ENCODE measurements at regions not wholly inside any gene's neighbourhood (a gene's known extent, or its start where the extent isn't known, plus 50 kb on each side); places are given as distances from the start of the nearest gene placed in this dataset.

DNA sequence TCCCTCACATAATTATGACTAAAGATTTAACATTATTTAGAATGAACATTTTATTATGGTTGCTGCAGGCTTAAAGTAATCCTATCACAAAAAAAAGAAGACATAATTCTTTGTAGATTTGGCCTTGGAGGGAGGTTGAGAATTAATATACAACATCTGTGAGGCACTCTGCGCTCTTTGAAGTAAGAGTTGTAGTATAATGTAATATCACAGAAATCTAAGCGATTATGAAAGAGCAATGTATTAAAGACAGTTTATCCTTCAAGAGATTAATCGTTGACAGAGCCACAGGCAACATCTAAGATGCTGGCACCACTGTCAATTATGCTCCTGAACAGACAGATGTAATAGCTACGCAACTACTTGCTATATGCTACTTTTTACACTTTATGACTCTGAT is 946.8 kb downstream of the GRIK2 start:
- H4K20me1 ChIP-seq (ENCODE audit: low read depth, low read length) = no peaks in the 10 kb centered on the region
- H3F3A ChIP-seq (ENCODE audit: insufficient read depth) = no peaks in the 10 kb centered on the region
- no peaks in the 10 kb centered on the region for H3K27me3 ChIP-seq (ENCODE audit: low read length)
- no peaks in the 10 kb centered on the region for H3K9me3 ChIP-seq (ENCODE audit: insufficient read depth, low read length)
- no peaks in the 10 kb centered on the region for H3K79me2 ChIP-seq (ENCODE audit: insufficient read depth, low read length)
- H2AFZ ChIP-seq (ENCODE audit: low read depth, low read length, severe bottlenecking) = no peak overlapping the region
- no peak overlapping the region for H3K9ac ChIP-seq (ENCODE audit: low read length)
- H3K4me3 ChIP-seq (ENCODE audit: insufficient read depth, low read length, poor library complexity, severe bottlenecking) = no peak overlapping the region
- H3K9me2 ChIP-seq (replicated peaks; ENCODE audit: insufficient read depth, low read length) = no peaks in the 10 kb centered on the region
- no peak overlapping the region for H3K27ac ChIP-seq (ENCODE audit: low read depth, low read length)
- no peak overlapping the region for H3K4me2 ChIP-seq (ENCODE audit: low read depth, low read length, poor library complexity, severe bottlenecking)
- no peaks in the 10 kb centered on the region for H3K36me3 ChIP-seq (ENCODE audit: low read length)
- TF ChIP-seq, protein P1, sequence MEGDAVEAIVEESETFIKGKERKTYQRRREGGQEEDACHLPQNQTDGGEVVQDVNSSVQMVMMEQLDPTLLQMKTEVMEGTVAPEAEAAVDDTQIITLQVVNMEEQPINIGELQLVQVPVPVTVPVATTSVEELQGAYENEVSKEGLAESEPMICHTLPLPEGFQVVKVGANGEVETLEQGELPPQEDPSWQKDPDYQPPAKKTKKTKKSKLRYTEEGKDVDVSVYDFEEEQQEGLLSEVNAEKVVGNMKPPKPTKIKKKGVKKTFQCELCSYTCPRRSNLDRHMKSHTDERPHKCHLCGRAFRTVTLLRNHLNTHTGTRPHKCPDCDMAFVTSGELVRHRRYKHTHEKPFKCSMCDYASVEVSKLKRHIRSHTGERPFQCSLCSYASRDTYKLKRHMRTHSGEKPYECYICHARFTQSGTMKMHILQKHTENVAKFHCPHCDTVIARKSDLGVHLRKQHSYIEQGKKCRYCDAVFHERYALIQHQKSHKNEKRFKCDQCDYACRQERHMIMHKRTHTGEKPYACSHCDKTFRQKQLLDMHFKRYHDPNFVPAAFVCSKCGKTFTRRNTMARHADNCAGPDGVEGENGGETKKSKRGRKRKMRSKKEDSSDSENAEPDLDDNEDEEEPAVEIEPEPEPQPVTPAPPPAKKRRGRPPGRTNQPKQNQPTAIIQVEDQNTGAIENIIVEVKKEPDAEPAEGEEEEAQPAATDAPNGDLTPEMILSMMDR (IDR thresholded peaks at IDR 0.05; ENCODE audit: insufficient read depth, low read length, poor library complexity, severe bottlenecking) = no peak
- no peak for TF ChIP-seq EZH2phosphoT487 (conservative IDR thresholded peaks at IDR 0.05; ENCODE audit: low read length)

DNA sequence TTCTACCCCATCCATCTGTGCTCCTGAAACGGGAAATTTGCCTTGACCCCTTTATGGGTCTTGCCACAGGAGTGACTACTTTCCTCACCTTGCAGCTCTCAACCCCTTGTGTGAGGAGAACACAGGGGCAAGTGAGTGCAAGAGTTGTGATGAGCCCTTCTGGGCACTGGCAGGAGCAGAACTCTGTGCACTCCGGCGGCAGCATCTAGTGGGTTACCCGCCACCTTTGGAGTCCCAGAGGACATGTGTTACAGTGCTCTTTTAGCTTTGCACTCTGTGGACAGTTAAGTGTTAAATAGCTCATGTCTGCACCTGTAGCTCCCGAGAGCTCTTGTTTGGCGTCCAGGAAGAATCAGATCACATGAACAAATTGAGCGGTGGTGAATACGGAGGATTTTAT is 940.2 kb downstream of the GRIK2 start:
- Histone ChIP-seq H3K79me2 (ENCODE audit: insufficient read depth, low read length) (no peaks in the 10 kb centered on the region), H3K36me3 (ENCODE audit: low read length) (no peaks in the 10 kb centered on the region), H4K20me1 (ENCODE audit: low read depth, low read length) (no peaks in the 10 kb centered on the region), H3K27me3 (ENCODE audit: low read length) (no peaks in the 10 kb centered on the region), H3K4me3 (ENCODE audit: insufficient read depth, low read length, poor library complexity, severe bottlenecking) (no peak overlapping the region), H3K9me3 (ENCODE audit: insufficient read depth, low read length) (no peaks in the 10 kb centered on the region), H3K4me2 (ENCODE audit: low read depth, low read length, poor library complexity, severe bottlenecking) (no peak overlapping the region), H3K9ac (ENCODE audit: low read length) (no peak overlapping the region), H3F3A (ENCODE audit: insufficient read depth) (no peaks in the 10 kb centered on the region), H3K9me2 (replicated peaks; ENCODE audit: insufficient read depth, low read length) (no peaks in the 10 kb centered on the region), H3K27ac (ENCODE audit: low read depth, low read length) (no peak overlapping the region), H2AFZ (ENCODE audit: low read depth, low read length, severe bottlenecking) (no peak overlapping the region)
- no peak for TF ChIP-seq EZH2phosphoT487 (conservative IDR thresholded peaks at IDR 0.05; ENCODE audit: low read length)
- TF ChIP-seq, protein P1 (IDR thresholded peaks at IDR 0.05; ENCODE audit: insufficient read depth, low read length, poor library complexity, severe bottlenecking) = no peak

DNA sequence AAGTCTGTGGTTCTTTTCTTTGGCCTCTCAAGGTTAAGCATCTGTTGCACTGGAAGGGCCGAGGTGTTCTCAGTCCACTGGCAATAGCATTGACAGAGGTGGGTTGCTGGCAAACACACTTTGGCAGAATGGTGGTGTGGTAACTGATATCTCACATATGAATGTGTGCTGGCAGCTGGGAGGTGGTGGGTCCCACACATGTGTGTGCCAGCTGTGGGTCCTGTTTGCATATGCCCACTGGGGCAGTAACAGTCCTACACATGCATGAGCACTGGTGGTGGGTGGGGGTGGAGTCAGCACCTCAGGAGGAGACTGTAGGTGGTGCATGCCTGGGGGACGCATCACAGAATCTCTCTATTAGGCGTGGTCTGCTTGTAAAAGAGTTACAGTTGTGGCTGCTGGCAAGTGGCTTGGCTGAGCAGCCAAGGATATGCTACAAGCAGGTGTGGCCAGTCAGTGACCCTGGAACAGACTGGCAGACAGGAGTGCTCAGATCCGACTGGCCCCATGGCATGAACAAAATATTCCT is 934.3 kb downstream of the GRIK2 start:
- H3K4me3 ChIP-seq (ENCODE audit: insufficient read depth, low read length, poor library complexity, severe bottlenecking) = no peak overlapping the region
- no peaks in the 10 kb centered on the region for H4K20me1 ChIP-seq (ENCODE audit: low read depth, low read length)
- no peak overlapping the region for H3K9ac ChIP-seq (ENCODE audit: low read length)
- H3K27me3 ChIP-seq (ENCODE audit: low read length) = no peaks in the 10 kb centered on the region
- H3K4me2 ChIP-seq (ENCODE audit: low read depth, low read length, poor library complexity, severe bottlenecking) = no peak overlapping the region
- no peak overlapping the region for H3K27ac ChIP-seq (ENCODE audit: low read depth, low read length)
- TF ChIP-seq, protein P1 (IDR thresholded peaks at IDR 0.05; ENCODE audit: insufficient read depth, low read length, poor library complexity, severe bottlenecking) = no peak
- no peak for TF ChIP-seq EZH2phosphoT487 (conservative IDR thresholded peaks at IDR 0.05; ENCODE audit: low read length)
- no peak overlapping the region for H2AFZ ChIP-seq (ENCODE audit: low read depth, low read length, severe bottlenecking)
- no peaks in the 10 kb centered on the region for H3K36me3 ChIP-seq (ENCODE audit: low read length)
- H3K9me2 ChIP-seq (replicated peaks; ENCODE audit: insufficient read depth, low read length) = no peaks in the 10 kb centered on the region
- H3K9me3 ChIP-seq (ENCODE audit: insufficient read depth, low read length) = no peaks in the 10 kb centered on the region
- H3F3A ChIP-seq (ENCODE audit: insufficient read depth) = no peaks in the 10 kb centered on the region
- no peaks in the 10 kb centered on the region for H3K79me2 ChIP-seq (ENCODE audit: insufficient read depth, low read length)
